GM18502 (cell line): ENCODE measurements at regions not wholly inside any gene's neighbourhood (a gene's known extent, or its start where the extent isn't known, plus 50 kb on each side); places are given as distances from the start of the nearest gene placed in this dataset.

Experiments used
- ATAC-seq: cut with Tn5 transposase; IDR thresholded peaks from one replicate; pipeline ENCODE4 v1.9.1; 2021; ENCODE audit warnings: mild to moderate bottlenecking; ENCODE audit not compliant: unreplicated experiment, poor library complexity

GRCh38 chr5:85741972-85742371 is 875.8 kb upstream of the COX7C start:
- no peak for ATAC-seq

- ATAC-seq = no peak
These were observed 857.2 kb upstream of the COX7C start for GRCh38 chr5:85760519-85760918.

GRCh38 chr5:85769347-85769746 is 848.4 kb upstream of the COX7C start:
- no peak for ATAC-seq

- ATAC-seq = no peak
These were observed 833.0 kb upstream of the COX7C start for GRCh38 chr5:85784746-85785145.

DNA sequence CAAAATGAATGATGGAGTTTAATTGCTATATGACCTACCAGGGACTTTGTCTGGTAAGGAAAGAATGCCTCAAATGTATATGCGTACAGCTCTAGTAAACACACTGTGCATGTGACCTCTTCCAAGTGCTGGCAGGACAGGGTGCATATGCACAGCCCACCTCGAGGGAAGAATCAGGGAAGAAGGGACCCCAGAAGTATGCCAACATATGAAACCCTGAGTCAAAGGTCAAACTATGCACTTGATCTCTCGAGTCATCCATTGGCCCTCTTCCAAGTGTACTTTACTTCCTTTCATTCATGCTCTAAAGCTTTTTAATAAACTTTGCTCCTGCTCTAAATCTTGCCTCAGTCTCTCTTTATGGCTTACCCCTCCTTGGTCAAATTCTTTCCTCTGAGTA is 804.6 kb upstream of the COX7C start:
- ATAC-seq = no peak

GRCh38 chr5:85814596-85814995 is 803.1 kb upstream of the COX7C start:
- no peak for ATAC-seq

- no peak for ATAC-seq
These were observed 794.0 kb upstream of the COX7C start for GRCh38 chr5:85823462-85824426.

- ATAC-seq = no peak
These were observed 779.0 kb upstream of the COX7C start for GRCh38 chr5:85838781-85839180.

GRCh38 chr5:85841653-85842052 is 776.1 kb upstream of the COX7C start:
- no peak for ATAC-seq

DNA sequence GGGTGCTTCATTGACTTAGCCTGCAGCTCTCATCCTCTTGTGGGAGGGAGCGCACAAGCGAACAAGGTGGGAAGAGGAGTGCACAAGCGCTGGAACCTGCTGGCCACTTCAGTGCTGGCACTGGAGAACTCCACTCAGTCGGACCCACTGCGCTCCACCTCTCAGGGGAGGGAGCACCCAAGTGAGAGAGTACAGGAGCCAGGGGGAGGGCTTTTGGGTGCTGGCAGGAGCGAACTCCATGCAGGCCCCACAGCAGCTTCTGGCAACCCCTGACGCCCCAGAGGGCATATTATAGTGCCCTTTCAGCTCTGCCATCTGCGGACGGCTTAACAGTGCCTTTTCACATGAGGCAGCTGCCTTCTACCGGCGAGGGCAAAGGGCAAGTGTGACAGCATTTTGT is 774.2 kb upstream of the COX7C start:
- ATAC-seq = no peak

DNA sequence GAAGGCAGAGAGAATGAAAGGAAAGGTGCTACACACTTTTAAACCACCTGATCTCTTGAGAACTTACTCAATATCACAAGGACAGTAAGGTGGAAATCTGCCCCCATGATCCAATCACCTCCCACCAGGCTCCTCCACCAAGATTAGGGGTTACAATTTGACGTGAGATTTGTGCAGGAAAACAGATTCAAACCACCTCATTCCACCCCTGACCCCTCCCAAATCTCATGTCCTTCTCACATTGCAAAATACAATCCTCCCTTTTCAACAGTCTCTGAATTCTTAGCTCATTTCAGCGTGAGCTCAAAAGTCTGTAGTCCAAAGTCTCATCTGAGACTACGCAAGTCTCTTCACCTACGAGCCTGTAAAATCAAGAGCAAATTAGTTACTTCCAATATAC is 768.3 kb upstream of the COX7C start:
- no peak for ATAC-seq

- no peak for ATAC-seq
These were observed 752.4 kb upstream of the COX7C start for GRCh38 chr5:85865296-85865695.

DNA sequence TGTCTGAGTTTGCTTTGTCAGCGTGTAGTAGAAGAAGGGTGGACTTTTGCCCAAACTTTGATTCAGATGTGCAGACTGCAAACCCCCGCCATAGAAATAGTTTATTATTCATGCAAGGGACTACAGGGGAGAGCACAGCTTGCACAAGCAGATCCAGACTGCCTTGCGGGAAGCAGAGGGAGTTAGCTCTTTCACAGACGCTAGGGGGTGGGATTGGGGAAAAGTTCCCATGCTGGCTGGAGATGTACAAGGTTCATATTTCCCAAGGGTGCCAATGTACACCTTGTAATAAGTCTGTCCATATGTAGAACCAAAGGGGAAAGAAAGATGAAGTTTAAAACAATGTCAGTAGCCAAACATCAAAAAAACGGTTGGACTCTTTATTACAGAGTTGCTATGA is 749.7 kb upstream of the COX7C start:
- no peak for ATAC-seq

GRCh38 chr5:85893996-85894395 is 723.7 kb upstream of the COX7C start:
- no peak for ATAC-seq

GRCh38 chr5:85896514-85896913 is 721.2 kb upstream of the COX7C start:
- no peak for ATAC-seq

DNA sequence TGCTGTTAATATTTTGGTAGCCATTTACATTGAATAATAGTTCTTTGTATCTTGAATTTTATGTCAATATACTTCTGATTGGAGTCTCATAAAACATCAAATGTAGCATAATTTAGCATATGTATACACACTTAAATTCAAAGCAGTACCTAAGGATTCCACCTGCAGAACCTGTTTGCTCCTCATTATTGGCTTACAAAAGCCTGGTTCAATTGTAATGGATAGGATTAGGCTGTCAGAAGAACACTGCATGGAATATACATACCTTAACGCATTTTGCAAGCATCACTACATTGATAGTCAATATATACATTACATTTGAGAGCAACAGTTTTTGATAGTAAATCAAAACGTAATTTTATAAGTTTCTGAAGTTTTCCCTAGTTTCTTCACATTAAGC is 711.3 kb upstream of the COX7C start:
- no peak for ATAC-seq

DNA sequence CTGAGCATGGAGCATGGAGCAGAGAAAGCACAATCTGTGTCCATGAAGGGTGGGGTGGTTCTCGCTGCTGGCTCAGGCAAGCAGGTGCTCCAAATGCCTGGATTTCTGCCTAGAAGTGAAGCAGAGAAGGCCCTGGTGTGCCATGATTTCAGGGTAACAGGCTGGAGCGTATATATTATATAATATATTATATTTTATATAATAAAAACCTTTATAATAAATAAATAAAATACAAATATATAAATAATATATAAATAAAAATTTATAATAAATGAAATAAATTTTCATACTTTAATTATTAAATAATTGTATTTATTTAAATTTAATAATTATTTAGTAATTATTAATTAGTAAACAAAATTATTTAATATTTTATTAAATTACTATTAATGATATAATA is 707.4 kb upstream of the COX7C start:
- no peak for ATAC-seq

GRCh38 chr5:85920984-85921383 is 696.8 kb upstream of the COX7C start:
- no peak for ATAC-seq

GRCh38 chr5:85921590-85921989 is 696.2 kb upstream of the COX7C start:
- ATAC-seq = no peak

DNA sequence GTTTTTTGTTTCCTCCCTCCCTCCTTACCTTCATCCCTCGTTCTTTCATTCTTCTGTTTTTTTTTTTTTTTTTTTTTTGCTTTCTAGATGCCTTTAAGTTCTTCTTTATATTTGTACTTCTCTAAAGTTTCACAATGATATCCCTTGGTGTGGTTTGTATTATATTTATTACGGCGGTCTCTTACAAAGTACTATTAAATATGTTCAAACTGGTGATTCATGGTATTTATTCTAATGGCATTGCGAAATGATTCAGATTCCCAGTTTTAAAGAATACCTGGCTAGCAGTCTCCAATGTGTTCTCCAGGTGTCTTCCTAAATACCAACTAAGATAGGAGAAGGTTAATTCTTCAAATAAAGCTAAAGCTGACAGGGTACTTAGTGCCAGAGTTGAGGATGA is 690.1 kb upstream of the COX7C start:
- ATAC-seq = no peak

GRCh38 chr5:85929713-85930112 is 688.0 kb upstream of the COX7C start:
- no peak for ATAC-seq

DNA sequence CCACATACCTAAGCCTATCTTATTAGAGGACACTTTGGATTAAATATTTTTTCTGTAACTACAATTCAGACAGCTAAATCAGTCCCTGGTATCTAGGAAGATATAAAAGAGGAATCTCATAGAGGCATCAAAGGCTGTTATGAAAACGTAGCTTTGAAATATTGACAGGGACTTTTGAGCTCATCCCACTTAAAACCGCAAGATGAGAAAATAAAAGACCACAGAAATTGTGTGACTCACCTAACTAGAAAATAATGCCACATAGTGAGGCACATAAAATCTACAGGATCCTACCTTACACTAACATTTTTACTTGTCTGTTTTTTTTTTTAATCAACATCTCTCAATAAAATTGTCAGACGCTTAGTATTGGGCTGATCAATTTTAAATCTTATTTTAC is 686.5 kb upstream of the COX7C start:
- ATAC-seq = no peak
